ENCODE measurements at regions not wholly inside any gene's neighbourhood (a gene's known extent, or its start where the extent isn't known, plus 50 kb on each side); places are given as distances from the start of the nearest gene placed in this dataset.
"Not testable (repeated sequence)": the region's sequence is repeated elsewhere in the genome, so short reads cannot be mapped to it uniquely, and the experiment has no call there.

DNA sequence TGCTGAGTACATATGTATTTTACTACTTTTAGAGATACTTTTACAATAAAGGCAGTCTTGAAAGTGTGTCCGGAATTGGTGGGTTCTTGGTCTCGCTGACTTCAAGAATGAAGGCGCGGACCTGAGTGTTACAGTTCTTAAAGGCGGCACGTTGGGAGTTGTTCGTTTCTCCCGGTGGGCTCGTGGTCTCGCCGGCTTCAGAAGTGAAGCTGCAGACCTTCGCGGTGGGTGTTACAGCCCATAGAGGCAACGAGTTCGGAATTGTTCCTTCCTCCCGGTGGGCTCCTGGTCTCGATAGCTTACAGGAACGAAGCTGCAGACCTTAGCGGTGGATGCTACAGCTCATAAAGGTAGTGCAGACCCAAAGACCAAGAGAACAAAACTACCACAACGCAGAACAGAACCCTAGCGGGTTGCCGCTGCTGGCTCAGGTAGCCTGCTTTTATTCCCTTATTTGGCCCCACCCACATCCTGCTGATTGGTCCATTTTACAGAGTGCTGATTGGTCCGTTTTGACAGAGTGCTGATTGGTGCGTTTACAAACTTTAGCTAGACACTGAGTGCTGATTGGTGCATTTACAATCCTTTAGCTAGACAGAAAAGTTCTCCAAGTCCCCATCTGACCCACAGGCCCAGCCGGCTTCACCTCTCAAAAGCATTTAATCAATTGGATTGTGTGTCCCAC, 79.6 kb upstream of the KMT2C start:
- TF ChIP-seq, protein P1, sequence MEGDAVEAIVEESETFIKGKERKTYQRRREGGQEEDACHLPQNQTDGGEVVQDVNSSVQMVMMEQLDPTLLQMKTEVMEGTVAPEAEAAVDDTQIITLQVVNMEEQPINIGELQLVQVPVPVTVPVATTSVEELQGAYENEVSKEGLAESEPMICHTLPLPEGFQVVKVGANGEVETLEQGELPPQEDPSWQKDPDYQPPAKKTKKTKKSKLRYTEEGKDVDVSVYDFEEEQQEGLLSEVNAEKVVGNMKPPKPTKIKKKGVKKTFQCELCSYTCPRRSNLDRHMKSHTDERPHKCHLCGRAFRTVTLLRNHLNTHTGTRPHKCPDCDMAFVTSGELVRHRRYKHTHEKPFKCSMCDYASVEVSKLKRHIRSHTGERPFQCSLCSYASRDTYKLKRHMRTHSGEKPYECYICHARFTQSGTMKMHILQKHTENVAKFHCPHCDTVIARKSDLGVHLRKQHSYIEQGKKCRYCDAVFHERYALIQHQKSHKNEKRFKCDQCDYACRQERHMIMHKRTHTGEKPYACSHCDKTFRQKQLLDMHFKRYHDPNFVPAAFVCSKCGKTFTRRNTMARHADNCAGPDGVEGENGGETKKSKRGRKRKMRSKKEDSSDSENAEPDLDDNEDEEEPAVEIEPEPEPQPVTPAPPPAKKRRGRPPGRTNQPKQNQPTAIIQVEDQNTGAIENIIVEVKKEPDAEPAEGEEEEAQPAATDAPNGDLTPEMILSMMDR (IDR thresholded peaks at IDR 0.05; ENCODE audit: borderline replicate concordance, extremely low read depth, low read length, poor library complexity, severe bottlenecking), result not testable (repeated sequence)
- not testable (repeated sequence) for TF ChIP-seq EZH2 (IDR thresholded peaks at IDR 0.05; ENCODE audit: borderline replicate concordance, low read depth, low read length, severe bottlenecking)
